C1 segment of cervical spinal cord (tissue), 14 donors: ENCODE measurements at regions not wholly inside any gene's neighbourhood (a gene's known extent, or its start where the extent isn't known, plus 50 kb on each side); places are given as distances from the start of the nearest gene placed in this dataset.
"Not testable (repeated sequence)": the region's sequence is repeated elsewhere in the genome, so short reads cannot be mapped to it uniquely, and the experiment has no call there.

Source experiments
- DNase-seq, 14 donors: peaks; one replicate each; lab custom pipeline; 2025; lab: John Stamatoyannopoulos, UW

- DNase-seq: no peak
These were observed 339.7 kb downstream of the CGGBP1 start for GRCh38 chr3:87719060-87719459.

GRCh38 chr3:87710511-87710910, 348.3 kb downstream of the CGGBP1 start:
- DNase-seq: no peak

GRCh38 chr3:87710028-87710427, 348.8 kb downstream of the CGGBP1 start:
- DNase-seq: no peak

GRCh38 chr3:87706176-87706575, 352.6 kb downstream of the CGGBP1 start:
- no peak for DNase-seq

- no peak for DNase-seq
These were observed 356.2 kb downstream of the CGGBP1 start for GRCh38 chr3:87702600-87702999.

- no peak for DNase-seq
These were observed 362.4 kb downstream of the CGGBP1 start for GRCh38 chr3:87696124-87697013.

- DNase-seq: no peak
These were observed 364.1 kb downstream of the CGGBP1 start for GRCh38 chr3:87694678-87695077.

GRCh38 chr3:87691109-87691508, 367.7 kb downstream of the CGGBP1 start:
- DNase-seq: no peak

GRCh38 chr3:87678984-87679660, 379.7 kb downstream of the CGGBP1 start:
- not testable (repeated sequence) for DNase-seq

- DNase-seq: no peak
These were observed 384.2 kb downstream of the CGGBP1 start for GRCh38 chr3:87674397-87675161.

- DNase-seq: no peak
These were observed 385.7 kb downstream of the CGGBP1 start for GRCh38 chr3:87673132-87673531.

- no peak for DNase-seq
These were observed 377.8 kb upstream of the POU1F1 start for GRCh38 chr3:87654184-87654583.

- DNase-seq: not testable (repeated sequence)
These were observed 376.8 kb upstream of the POU1F1 start for GRCh38 chr3:87653138-87653537.

- no peak for DNase-seq
These were observed 358.0 kb upstream of the POU1F1 start for GRCh38 chr3:87634426-87634825.

- no peak for DNase-seq
These were observed 350.9 kb upstream of the POU1F1 start for GRCh38 chr3:87627316-87627715.

- DNase-seq: no peak
These were observed 350.2 kb upstream of the POU1F1 start for GRCh38 chr3:87626546-87626945.

- no peak for DNase-seq
These were observed 349.5 kb upstream of the POU1F1 start for GRCh38 chr3:87625876-87626275.

GRCh38 chr3:87624860-87625259, 348.5 kb upstream of the POU1F1 start:
- no peak for DNase-seq

GRCh38 chr3:87621667-87622066, 345.3 kb upstream of the POU1F1 start:
- DNase-seq: no peak

GRCh38 chr3:87615506-87615905, 339.1 kb upstream of the POU1F1 start:
- no peak for DNase-seq

GRCh38 chr3:87614998-87615397, 338.6 kb upstream of the POU1F1 start:
- no peak for DNase-seq

- DNase-seq: no peak
These were observed 330.9 kb upstream of the POU1F1 start for GRCh38 chr3:87607234-87607633.
